Peyer's patch (tissue), 4 donors: ENCODE measurements at regions not wholly inside any gene's neighbourhood (a gene's known extent, or its start where the extent isn't known, plus 50 kb on each side); places are given as distances from the start of the nearest gene placed in this dataset.

Experiments
- DNase-seq, 3 donors: peaks; one replicate each; pipeline ENCODE4 v3.0.0-alpha.2; 2017 to 2019
- H3K27ac ChIP-seq, 4 donors: fragments of 200-600 bp; sonication (generic); one replicate each; pipeline ENCODE4 v1.5.1; 2016 to 2019
- H3K27me3 ChIP-seq, 2 donors: fragments of 200-600 bp; sonication (generic); one replicate each; pipeline ENCODE4 v1.5.1; 2019
- H3K36me3 ChIP-seq, 3 donors: fragments of 200-600 bp; sonication (generic); one replicate each; pipeline ENCODE4 v1.5.1; 2016 to 2019
- H3K4me1 ChIP-seq, 4 donors: fragments of 200-600 bp; sonication (generic); one replicate each; pipeline ENCODE4 v1.5.1; 2016 to 2019
- H3K4me3 ChIP-seq, 4 donors: fragments of 200-600 bp; sonication (generic); 1 replicate in 3 of 4; 2 replicates in 1 of 4; pipeline ENCODE4 v1.5.1; 2016 to 2019; ENCODE audit warnings: mild to moderate bottlenecking in 1 of 4
- H3K9me3 ChIP-seq, 4 donors: fragments of 200-600 bp; sonication (generic); one replicate each; pipeline ENCODE4 v1.5.1; 2016 to 2019; ENCODE audit warnings: mild to moderate bottlenecking in 1 of 4
- CTCF ChIP-seq, 6 experiments: fragments of 450-650 bp in 4 of 6; fragments of 200-600 bp in 2 of 6; sonication (generic) in 1 of 6; IDR thresholded peaks; one replicate each; pipeline ENCODE4 v1.5.1; 2017 to 2019; ENCODE audit warnings: antibody characterized with exemption in 6 of 6, mild to moderate bottlenecking in 3 of 6, moderate library complexity in 1 of 6
- POLR2A ChIP-seq, 2 donors: fragments of 450-650 bp; IDR thresholded peaks; one replicate each; pipeline ENCODE4 v1.5.1; 2017; ENCODE audit warnings: antibody characterized with exemption in 2 of 2, mild to moderate bottlenecking in 2 of 2, moderate library complexity in 2 of 2

GRCh38 chr12:23350808-23351207, 598.7 kb downstream of the SOX5 start:
- H3K9me3 ChIP-seq = no peaks in the 10 kb centered on the region
- no peak for DNase-seq
- no peaks in the 10 kb centered on the region for H3K4me1 ChIP-seq
- H3K27ac ChIP-seq = no peak overlapping the region
- no peaks in the 10 kb centered on the region for H3K27me3 ChIP-seq
- no peaks in the 10 kb centered on the region for H3K36me3 ChIP-seq
- TF ChIP-seq POLR2A (IDR thresholded peaks at IDR 0.05) (no peak), CTCF (IDR thresholded peaks at IDR 0.05) (no peak)
- no peak overlapping the region for H3K4me3 ChIP-seq

- Histone ChIP-seq H3K4me3 (no peak overlapping the region), H3K27ac (no peak overlapping the region), H3K36me3 (no peaks in the 10 kb centered on the region), H3K9me3 (no peaks in the 10 kb centered on the region), H3K4me1 (no peaks in the 10 kb centered on the region), H3K27me3 (no peaks in the 10 kb centered on the region)
- DNase-seq = no peak
- no peak for TF ChIP-seq POLR2A (IDR thresholded peaks at IDR 0.05)
- no peak for TF ChIP-seq CTCF (IDR thresholded peaks at IDR 0.05)
Observed at GRCh38 chr12:23352670-23353069, 596.8 kb downstream of the SOX5 start.

DNA sequence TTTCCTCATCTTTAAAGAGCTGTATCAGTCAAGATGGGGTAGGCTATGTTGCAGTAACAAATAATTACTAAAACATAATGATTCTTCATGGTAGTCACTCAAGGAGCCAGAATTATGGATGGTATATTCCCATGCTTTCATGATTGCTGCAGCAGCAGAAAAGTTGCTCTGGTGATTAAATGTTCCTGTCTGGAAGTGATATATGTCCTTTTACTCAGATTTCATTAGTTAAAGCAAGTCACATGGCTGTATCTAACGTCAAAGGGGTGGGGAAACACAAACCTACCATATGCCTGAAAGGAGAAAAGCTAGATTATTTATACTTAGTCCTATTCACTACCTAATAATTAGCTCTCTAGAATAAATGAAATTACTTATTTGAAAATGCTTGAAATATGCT, 594.7 kb downstream of the SOX5 start:
- Histone ChIP-seq H3K27ac (no peak overlapping the region), H3K4me3 (no peak overlapping the region), H3K27me3 (no peaks in the 10 kb centered on the region), H3K9me3 (no peaks in the 10 kb centered on the region), H3K36me3 (no peaks in the 10 kb centered on the region), H3K4me1 (no peaks in the 10 kb centered on the region)
- TF ChIP-seq POLR2A (IDR thresholded peaks at IDR 0.05) = no peak
- TF ChIP-seq CTCF (IDR thresholded peaks at IDR 0.05) = no peak
- DNase-seq = no peak

DNA sequence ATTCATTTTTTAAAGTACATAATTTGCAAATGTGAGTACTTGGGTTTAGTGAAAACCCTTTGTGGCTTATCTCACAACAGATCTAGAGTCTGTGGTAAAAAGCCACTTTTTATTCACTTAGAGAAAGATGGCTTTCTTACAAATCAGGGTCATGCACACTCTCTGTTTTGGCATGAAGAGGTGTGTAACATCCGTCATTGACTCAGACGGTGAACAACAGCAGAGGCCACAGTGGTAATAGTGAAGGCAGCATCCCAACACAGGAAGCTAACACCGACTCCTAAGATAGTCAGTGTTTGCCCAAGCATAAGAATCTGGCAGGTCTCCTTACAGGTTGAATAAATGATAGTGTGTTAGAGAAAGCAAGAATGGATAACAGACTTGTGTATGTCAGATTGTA, 593.0 kb downstream of the SOX5 start:
- H3K4me3 ChIP-seq = no peak overlapping the region
- no peaks in the 10 kb centered on the region for H3K4me1 ChIP-seq
- H3K36me3 ChIP-seq = no peaks in the 10 kb centered on the region
- TF ChIP-seq CTCF (IDR thresholded peaks at IDR 0.05) (no peak), POLR2A (IDR thresholded peaks at IDR 0.05) (no peak)
- no peaks in the 10 kb centered on the region for H3K27me3 ChIP-seq
- DNase-seq = no peak
- no peak overlapping the region for H3K27ac ChIP-seq
- H3K9me3 ChIP-seq = no peaks in the 10 kb centered on the region

DNA sequence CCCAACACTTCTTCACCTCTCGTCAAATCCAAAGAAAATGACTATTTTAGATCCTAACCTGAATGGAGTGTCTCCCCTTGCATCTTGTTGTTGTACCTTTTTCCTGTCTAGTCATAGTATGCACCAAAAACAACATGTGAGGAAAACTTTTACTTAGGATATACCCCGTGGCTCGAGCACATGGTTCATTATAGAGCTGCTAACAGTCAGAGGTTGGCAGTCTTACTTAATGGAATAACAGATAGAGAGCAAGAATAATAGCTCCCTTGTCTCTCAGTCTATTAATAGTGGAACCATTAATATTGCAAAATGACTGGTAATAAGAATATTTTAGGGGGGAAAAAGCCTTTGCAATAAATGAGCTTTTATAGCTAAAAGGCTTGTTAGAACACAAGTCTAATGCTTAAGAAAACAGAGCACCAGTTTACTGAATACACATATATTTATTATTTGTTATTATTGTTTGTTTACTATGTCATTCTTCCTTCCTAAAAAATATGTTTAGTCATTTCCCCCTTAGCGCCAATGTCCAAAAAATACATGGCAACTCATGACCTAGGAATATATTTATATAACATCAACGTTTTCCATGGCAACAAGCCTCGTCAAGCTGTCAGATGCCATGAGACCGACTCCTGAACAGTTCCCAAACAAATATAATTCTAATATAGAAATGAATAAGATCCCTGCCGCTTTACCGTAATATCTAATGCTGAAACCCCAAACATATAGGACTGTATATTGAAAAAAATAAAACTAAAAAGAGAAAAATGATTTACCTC, 592.4 kb downstream of the SOX5 start:
- H3K9me3 ChIP-seq = no peaks in the 10 kb centered on the region
- no peak for DNase-seq
- H3K27ac ChIP-seq = no peak overlapping the region
- TF ChIP-seq CTCF (IDR thresholded peaks at IDR 0.05) (no peak), POLR2A (IDR thresholded peaks at IDR 0.05) (no peak)
- H3K27me3 ChIP-seq = no peaks in the 10 kb centered on the region
- H3K36me3 ChIP-seq = no peaks in the 10 kb centered on the region
- H3K4me3 ChIP-seq = no peak overlapping the region
- no peaks in the 10 kb centered on the region for H3K4me1 ChIP-seq
